GM20000 (cell line): ENCODE measurements at regions not wholly inside any gene's neighbourhood (a gene's known extent, or its start where the extent isn't known, plus 50 kb on each side); places are given as distances from the start of the nearest gene placed in this dataset.

Experiments used
- DNase-seq: peaks from one replicate; pipeline ENCODE4 v3.0.0; 2012; ENCODE audit warnings: low spot score
- CTCF ChIP-seq: IDR thresholded peaks from 2 replicates; pipeline ENCODE4 v1.5.1; 2012; ENCODE audit warnings: mild to moderate bottlenecking, control low read depth; ENCODE audit errors: extremely low read depth, missing control alignments

- no peak for TF ChIP-seq CTCF
- no peak for DNase-seq
Measured at GRCh38 chr13:84431646-84432045, 549.4 kb upstream of the SLITRK1 start.

GRCh38 chr13:84430446-84430845, 548.2 kb upstream of the SLITRK1 start:
- TF ChIP-seq CTCF = no peak

GRCh38 chr13:84430015-84430414, 547.7 kb upstream of the SLITRK1 start:
- no peak for TF ChIP-seq CTCF
- no peak for DNase-seq

More at GRCh38 chr13:84430446-84430845, 548.2 kb upstream of the SLITRK1 start:
- no peak for DNase-seq

GRCh38 chr13:84418041-84418440, 535.8 kb upstream of the SLITRK1 start:
- TF ChIP-seq CTCF = no peak
- no peak for DNase-seq

GRCh38 chr13:84417416-84417815, 535.1 kb upstream of the SLITRK1 start:
- no peak for TF ChIP-seq CTCF
- no peak for DNase-seq

GRCh38 chr13:84413016-84413415, 530.7 kb upstream of the SLITRK1 start:
- no peak for DNase-seq
- no peak for TF ChIP-seq CTCF

- no peak for DNase-seq
- no peak for TF ChIP-seq CTCF
Measured at GRCh38 chr13:84405286-84405685, 523.0 kb upstream of the SLITRK1 start.
